ENCODE measurements at regions not wholly inside any gene's neighbourhood (a gene's known extent, or its start where the extent isn't known, plus 50 kb on each side); places are given as distances from the start of the nearest gene placed in this dataset.

DNA sequence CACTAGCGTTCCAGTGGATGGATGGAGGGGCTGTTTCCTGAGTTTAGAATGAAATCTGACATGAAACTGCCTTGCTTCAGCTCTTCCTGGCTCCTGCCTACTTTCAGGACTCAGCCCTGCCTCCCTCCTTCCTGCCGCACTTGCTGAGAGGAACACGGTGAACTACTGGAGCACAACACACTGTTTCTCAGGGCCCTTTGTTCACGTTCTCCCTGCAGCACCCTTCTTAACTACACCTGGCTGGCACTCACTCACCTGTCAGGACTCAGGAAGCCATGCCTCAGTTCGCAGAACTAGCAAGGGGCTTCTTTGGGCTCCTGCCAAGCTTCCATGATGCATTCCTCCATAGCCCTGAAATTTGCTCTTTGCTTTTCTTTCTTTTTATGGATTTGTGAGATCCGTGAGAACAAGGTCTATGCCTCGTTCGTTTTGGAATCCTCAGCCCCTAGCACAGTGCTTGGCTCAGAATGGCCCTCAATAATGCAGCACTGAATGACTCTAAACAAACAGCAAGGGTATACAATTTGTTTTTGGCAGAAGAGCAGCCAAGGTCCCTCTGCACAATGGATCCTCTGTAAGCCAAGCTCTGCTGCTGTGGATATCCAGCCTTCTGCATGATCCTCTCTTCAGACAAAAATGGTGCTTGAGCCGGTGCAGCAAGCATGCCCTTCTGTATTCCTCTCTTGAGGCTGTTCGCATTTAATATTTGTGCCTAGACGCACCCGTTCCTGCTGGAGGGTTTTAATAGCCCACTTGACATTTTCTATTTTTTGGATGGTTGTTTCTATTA is 357.0 kb downstream of the TSN start:
- DNase-seq (ENCODE audit: low read depth) = no peak

DNA sequence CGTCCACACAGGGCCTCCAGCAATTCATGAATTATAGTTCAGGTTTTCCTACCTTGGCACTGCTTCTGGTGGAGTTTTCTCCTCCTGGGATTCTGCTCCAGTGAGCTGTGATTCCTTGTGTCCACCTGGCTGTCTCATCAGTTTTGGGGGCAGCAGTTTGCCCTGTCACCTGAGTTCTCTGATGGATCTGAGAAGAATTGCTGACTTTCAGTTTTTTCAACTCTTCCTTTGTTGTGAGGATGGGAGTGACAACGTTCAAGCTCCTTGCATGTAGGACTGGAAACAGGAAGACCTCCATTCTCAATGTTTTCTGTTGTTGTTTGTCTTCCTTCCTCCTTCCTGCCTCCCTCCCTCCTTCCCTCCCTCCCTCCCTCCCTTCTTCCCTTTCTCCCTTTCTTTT is 359.0 kb downstream of the TSN start:
- no peak for DNase-seq (ENCODE audit: low read depth)

DNA sequence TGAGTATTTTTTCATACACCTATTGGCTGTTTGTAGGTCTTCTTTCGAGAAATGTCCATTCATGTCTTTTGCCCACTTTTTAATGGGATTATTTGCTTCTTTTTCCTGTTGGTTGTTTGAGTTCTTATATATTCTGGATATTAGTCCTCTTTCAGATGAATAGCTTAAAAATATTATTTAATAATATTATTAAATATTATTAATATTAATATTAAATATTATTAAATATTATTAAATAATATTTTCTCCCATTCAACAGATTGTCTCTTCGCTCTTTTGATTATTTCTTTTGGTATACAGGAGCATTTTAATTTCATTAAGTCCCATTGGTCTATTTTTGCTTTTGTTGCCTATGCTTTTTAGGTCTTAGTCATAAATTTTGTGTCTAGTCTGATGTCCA is 361.9 kb downstream of the TSN start:
- no peak for DNase-seq (ENCODE audit: low read depth)

DNA sequence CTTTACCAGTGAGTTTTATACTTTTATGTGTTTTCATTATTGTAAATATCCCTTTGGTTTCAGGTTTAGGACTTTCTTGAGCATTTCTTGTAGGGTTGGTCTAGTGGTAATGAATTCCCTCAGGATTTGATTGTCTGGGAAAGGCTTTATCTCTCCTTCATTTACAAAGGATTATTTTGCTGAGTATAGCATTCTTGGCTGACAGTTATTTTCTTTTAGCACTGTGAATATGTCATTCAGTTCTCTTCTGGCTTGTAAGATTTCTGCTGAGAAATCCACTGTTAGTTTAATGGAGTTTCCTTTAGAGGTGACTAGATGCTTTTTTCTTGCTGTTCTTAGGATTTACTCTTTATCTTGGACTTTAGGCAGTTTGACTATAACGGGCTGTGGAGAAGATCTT is 373.9 kb downstream of the TSN start:
- DNase-seq (ENCODE audit: low read depth) = no peak

DNA sequence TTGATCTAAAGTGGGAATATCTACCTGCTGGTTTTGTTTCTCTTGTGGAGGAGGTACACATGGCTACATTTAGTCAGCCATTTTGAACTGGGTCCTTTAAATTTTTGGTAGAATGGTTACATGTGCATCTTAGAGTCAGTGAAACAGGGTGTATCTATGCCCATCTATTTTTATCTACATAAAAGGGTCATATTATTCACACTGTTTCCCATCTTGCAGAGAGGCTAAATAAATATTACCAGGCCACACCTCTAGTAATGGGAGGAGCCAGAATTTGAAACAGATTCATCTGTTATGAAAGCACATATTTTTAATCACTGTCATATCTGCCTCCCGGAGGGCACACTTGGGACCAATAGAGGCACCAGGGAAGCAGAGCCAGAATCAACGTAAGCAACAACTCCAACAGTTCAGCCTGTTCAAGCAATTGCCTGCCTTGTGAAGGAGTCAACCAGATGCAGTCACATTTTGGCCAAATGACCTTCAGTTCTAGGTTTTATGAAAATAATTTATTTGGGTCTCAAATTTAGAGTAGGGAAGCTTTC is 376.8 kb downstream of the TSN start:
- peak; percentile 25 for DNase-seq (ENCODE audit: low read depth)

DNA sequence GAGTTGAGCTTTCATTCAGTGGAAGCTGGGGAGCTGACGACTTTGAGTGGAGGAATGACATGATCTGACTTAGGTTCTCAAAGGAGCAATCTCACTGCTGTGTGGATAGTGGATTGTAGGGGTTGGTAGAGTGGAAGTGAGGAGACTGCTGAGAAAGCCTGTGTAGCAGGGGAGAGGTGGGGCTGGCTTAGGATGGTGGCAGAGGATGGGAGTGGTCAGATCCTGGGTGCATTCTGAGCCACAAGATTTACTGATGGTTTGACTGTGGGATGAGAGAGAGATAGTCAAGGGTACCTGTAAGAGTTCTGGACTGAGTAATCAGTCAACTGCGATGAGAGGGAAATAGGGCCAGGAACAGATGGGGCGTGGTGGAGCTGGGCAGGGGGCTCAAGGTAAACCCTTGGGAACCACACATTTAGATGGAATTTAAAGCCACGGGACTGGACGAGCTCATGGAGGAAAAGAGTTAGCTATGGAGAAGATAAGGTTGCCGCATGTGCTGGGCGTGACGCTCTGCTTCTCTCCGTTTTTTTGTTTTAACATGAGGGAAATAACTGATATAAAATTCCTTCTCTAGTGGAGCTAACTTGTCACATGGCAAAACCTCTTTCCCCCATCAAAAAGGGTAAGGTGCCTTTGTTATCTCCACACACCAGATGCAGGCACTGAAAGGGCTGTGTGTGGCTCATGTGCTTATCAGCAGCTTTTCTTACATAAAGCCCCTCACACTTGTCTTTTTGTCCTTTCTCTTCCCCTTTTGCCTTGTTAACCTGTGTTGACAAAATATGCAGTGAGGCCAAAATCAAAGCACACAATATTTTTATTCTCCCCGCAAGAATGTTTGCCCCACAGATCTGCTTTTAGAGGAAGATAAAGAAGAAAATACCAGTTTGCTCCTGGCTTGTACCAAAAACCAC is 379.8 kb downstream of the TSN start:
- no peak for DNase-seq (ENCODE audit: low read depth)

DNA sequence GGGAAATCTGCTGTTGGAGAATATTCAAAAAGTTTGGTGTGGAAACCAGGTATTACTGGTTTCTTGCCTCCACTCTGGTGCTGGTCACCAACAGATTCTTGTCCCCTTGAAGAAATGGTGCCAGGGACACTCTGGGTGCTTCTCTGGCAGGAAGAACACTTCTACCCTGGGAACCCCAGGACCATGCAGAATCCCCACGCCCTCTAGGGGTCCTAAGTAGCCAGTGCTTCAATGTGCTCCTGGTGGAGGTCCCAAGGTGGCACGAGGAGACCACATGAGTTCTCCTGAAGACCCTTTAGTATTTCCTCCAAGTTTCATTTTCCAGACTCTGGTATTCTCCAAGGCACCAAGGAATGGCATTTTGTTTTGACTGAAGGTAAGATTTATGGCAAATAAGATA is 380.6 kb downstream of the TSN start:
- DNase-seq (ENCODE audit: low read depth) = no peak

DNA sequence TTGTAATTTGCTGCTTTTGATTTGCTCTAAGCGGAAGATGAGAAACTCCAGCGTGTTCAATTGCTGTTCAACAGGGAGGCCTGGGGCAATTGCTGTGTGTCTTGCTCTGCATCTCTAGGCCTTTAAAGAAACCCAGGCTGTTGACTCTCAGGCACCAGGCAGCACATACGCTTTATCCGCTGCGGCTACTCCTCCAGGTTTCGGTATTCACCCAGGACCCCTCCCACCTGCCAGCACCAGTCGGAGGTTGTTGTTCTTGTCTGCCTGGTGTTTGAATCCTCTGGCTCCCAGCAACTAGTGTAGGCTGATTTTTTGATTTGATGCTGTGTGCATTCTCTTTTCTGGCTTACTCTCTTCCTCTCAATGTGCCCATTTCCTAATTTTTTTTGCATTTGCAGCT is 383.1 kb downstream of the TSN start:
- no peak for DNase-seq (ENCODE audit: low read depth)

DNA sequence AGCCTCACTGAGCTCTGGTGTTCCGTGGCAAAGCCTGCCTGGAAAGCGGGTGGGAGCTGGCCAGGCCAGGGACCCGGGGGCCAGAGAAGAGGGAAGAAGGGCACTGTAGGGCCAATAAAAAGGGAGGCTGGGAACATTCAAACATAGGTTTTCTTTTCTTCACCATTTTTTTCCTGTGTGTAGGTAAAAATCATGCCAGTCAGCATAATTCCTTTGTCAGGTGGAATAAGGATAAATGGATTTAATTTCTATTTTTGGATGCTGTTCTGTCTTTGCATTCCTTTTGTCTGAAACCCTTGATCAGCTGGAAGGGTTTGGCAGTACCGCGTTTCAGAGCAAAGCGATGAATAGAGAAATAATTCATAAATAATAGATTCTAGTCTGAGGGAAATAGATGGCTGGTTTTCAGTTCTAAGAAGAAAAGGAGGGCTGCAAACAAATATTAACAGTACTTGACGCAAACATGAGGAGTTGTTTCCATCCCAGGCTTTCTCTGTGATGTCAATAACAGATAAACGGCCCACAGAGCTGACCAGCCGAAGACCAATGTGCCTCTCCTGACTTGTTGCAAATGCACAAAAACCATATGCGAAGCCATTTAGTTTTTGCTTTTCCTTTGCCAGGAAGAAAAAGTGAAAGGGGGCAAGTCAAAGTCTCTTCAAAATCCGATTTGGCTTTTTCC is 384.4 kb downstream of the TSN start:
- DNase-seq (ENCODE audit: low read depth) = no peak

DNA sequence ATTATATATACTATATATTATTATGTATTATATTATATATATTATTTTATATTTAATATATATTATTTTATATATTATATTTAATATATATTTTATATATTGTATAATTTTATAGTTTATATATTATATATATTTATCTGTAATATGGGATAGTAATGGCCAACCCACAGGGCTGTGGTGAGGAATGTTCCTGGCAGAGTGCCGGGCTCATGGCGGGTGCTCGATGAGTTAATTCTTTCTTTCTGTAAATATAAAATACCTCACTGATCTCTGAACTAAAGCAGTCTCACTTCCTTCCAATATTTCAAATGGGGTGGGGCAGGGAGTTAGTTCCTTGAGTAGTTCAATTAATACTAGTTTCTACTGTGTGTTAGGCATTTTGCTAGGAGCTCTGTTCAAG is 389.4 kb downstream of the TSN start:
- no peak for DNase-seq (ENCODE audit: low read depth)

DNA sequence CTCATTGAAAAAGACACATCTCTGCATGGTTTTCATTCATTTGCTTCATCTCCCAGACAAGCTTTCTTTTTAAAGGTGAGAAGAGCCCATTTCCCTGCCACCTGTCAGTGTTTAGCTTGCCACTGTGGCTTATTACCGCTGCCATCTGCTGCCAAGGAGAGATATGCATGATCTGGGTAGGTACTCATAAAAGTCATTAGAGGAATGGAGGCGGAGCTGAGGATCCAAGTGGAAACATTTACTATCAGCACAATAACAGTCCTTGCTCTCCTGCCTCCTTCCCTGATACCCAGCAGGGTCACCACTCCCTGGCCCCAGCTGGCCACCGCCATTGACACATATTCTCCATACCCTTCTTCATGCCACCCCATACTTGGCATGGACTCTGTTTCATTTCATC is 390.4 kb downstream of the TSN start:
- DNase-seq (ENCODE audit: low read depth) = no peak

DNA sequence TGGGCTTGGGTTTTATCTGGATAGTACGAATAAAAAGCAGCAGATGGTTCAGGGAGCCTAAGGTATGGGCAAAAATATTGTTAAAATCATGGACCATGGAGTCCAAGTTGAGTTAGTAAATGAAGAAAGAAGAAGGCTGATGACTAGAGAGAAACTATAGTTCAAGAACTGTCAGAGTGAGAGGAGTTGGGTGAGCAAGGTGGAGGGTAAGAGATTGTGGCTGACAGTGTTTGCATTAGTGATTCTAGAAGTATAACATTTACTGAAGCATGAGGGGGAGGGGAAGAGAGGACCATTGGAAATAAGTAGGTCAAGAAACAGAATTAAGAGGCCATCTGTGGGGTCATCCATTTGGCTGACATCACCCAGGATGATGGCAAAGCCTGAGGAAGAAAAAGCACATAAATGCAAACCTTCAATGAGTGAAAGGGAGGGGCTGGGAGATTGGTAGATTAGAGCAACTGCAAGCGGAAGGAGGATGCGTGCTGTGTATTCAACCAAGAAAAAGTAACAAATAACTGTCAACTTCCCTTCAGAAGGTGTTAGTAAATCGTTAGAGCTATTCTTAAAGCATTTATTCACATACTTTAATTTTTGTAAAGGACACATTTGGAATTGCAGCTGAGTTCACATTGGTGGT is 392.8 kb downstream of the TSN start:
- no peak for DNase-seq (ENCODE audit: low read depth)

DNA sequence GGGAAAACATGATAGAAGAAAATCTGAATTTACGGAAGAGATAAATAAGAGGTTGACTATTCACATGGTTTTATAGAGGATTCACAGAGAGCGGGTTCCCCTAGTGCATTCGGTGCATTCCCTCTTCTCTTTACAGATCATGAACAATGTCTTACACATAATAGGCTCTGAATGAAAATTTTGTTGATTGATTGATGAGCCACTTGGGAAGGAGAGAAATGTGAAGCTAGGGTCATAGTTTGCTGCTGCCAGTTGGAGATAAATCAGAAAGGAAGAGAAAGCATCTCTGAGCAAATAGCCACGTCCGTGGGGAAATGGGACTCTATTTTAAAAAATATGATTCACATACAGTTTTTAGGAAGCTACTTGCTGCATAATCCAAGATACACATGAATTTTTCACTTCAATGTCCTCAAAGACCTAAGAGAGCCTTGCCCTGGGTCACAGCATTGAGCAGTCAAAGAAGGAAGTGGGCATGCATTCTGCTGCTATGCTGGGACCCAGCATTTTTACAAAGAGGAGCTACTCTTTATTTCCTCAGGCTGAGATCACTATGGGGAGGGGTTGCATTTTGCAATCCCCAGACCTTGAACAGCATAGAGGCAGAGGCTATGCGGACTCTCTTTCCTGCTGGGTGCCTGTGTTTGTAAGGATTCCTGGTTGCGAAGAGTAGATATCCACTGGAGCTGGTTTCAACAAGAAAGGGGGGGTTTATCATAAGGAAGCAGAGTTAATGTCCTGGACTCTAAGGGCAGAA is 395.3 kb downstream of the TSN start:
- DNase-seq (ENCODE audit: low read depth) = peak; percentile 4

DNA sequence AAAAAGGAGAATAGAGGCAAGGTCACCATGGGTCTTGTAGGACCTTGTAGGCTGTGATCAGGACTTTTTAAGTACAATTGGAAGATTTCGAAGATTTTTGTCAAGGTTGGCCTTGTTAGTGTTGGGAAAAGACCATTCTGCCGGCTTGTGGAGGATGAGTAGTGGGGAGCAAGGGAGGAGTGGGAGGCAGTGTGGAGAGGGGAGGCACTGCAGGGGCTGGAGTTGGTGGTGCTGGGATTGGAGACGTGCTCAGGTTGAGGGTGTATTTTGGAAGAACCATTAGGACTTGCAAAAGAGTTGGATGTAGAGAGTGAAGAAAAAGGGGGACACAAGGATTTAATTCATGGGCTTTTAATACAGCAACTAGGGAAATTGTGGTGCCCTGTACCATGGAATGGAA is 397.1 kb downstream of the TSN start:
- DNase-seq (ENCODE audit: low read depth) = no peak

DNA sequence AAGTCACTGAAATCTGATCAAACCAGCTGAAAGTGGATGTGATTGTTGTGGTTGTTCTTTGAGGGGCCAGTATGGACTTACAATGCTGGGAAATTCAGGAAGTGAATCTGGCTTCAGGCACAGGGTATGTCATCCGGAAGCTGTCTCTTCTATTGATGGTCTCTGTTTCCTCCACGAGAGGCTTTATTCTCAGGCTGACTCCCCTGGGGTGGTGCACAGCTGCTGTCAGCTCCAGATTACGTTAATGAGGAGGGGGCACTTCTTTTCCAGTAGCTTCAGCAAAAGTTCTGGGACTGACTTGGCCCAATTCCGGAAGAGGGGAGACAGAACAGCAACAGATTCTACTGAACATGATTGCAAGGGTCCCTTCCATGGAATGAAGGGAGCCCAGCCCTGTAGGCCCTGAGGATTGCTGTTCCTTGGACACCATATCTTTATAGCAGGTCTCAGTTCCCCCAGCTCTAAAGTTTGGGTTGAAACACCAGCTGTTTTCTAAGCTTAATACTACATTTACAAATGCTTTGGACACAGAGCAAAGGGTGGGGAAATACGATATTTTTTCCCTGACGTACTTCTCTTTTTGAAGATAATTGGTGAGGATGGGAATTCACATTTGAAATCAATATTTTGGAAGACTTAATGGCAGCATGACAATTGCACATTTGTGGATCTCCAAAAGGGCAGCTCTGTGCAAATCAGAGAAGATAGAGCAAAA is 400.9 kb downstream of the TSN start:
- DNase-seq (ENCODE audit: low read depth) = no peak

DNA sequence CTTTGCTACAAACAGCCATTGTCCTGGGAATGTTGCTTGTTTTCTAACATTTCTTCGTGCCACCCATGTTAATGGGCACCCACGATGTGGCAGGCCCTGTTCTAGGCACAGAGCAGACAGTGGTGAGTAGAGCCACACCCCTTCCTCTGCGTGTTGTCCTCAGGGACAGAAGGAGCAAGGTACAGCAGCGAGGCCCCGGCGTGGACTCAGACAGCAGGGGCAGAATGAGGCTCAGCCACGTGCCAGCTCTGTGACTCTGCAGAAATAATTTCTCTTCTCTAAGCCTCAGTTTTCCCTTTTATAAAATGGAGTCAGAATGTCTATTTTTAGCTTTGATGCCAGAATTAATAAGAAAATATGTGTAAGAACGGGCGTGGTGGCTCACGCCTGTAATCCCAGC is 401.7 kb downstream of the TSN start:
- no peak for DNase-seq (ENCODE audit: low read depth)

DNA sequence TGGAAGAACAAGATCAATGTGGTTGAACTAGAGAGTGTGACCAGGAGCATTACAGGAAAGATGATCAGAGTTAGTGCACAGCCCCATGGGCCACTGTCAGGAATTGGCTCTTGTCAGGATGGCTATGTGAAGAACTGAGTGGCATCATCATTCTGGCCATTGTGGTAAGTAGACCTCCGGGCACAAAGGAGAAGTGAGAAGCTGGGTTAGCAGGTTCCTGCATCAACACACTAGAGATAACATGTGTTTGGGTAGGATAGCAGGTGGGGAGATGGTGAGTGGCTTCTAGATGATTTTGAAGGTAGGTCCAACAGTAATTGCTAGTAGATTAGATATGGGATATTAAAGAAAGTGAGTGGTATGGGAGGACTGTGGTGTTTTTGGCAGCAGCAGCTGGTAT is 408.2 kb downstream of the TSN start:
- DNase-seq (ENCODE audit: low read depth) = no peak

DNA sequence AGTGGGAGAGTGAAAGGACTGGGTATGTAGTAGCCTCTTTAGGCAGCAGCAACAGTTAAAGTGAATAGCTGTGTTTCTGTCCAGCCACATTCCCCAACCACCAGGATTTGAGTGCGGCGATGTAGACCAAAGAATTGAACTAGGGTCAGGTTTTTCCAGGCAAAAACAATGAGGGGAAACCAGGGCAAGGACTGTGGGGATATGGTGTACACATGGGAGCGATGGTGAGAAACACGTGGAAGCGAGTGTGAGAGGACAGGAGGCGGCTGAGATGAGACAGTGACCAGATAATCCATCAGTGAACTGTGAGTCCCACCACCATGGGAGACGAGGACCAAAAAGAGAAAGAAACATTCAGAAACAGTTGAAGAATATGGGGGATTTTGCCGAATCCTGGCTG is 409.5 kb downstream of the TSN start:
- no peak for DNase-seq (ENCODE audit: low read depth)

DNA sequence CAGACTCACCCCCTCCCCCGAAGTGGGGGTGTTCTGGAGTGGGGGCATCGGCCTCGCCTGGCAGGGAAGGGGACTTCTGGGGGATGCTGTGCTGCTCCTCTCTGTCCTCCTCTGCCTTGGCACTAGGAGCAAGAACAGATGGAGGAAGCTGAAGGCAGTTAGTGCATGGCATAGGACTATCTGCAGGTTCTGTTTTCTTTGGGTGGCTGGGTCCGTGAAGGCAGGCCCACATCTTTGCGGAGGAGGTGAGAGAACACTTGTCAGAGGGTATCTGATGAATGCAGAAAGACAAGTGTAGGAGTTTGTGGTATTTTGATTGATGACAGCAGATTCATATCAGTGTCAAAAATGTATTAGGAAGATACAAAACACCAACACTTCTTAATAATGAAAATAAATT is 411.4 kb downstream of the TSN start:
- DNase-seq (ENCODE audit: low read depth) = no peak

DNA sequence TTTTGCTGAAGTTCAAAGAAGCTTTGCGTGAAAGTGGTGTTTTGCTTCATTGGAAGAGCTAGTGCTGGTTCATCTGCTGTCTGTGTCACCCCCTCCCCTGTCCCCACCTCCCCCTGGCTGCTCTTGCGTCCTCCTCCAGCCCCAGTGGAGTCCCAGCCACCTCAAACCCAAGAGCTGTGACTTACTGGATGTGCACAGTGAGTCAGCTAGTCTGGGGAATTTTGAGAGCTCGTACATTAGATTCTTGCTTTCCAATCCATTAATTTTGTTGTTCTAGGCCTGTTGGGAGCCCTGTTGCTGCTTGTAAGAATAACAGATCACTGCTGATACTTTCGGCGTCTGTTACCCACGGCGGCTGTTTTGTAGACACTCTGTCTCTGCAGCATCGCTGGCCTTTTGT is 412.1 kb downstream of the TSN start:
- DNase-seq (ENCODE audit: low read depth) = no peak

DNA sequence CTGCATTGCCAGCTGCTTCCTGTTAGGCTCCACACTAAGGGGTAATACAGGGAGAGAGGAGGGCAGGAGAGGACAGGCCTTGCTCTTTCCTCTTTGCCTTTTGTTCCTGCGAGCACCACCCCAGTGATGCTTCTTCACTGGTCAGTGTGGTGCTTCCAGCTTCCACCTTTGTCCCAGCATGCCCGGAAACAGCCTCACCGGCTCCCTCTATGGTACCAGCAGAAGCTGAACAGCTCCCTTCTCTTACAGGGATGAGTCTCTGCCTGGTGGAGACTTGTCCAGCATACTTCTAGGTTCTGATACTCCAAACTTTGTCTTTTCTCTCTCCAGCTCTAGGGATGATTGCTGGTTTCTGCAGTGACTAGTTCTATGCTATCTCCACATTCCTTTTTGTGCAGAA is 413.3 kb downstream of the TSN start:
- DNase-seq (ENCODE audit: low read depth) = no peak
